Stimulated activated CD8-positive, alpha-beta memory T cell treated with anti-CD3 and anti-CD28 coated beads, Interleukin-7, amount 100 ng/mL, for 4 hours (primary cell): ENCODE measurements at regions not wholly inside any gene's neighbourhood (a gene's known extent, or its start where the extent isn't known, plus 50 kb on each side); places are given as distances from the start of the nearest gene placed in this dataset.
A peak's percentile ranks its signal among the peaks of the same experiment; 100 is the strongest.
"Not testable (repeated sequence)": the region's sequence is repeated elsewhere in the genome, so short reads cannot be mapped to it uniquely, and the experiment has no call there.

Experiments
- DNase-seq, 2 donors: peaks; one replicate each; pipeline ENCODE4 v3.0.0-alpha.2; 2020; ENCODE audit warnings: low read depth in 2 of 2

DNA sequence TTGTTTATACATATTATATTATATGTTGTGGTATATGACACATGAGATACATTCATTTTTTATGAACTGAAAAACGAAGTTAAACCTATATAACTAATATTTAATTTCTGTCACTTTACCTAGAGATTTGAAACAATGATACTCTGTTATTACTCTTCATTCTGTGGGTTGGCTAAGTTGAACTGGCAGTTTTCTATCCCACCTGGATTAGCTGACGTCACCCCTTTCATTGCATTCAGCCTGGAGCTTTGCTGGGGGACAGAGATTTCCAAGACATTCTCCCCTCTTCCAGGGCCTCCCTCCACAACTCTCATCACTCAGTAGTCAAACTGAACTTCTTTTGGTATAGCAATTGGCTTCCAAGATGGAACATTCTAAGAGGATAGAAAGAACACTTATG lies 309.2 kb upstream of the SATB1 start:
- no peak for DNase-seq

DNA sequence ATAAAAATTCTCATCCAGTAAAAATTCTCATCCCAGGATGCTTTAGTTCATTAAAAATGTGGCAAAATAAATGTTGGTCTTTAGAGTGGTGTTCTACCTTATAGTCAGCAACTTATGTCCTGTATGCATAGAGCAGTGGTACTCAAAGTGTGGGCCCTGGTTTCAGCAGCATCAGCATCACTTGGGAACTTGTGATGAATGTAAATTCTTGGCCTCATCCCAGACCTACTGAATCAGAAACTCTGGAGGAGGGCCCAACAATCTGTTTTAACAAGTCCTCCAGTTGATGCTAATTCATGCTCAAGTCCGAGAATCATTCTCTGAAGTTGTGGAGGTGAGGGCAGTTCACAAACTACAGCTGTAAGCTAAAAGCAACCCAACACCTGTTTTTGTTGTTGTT lies 307.3 kb upstream of the SATB1 start:
- no peak for DNase-seq

- DNase-seq: no peak
Measured at GRCh38 chr3:18730491-18730890, 305.4 kb upstream of the SATB1 start.

GRCh38 chr3:18729671-18730070 lies 304.5 kb upstream of the SATB1 start:
- no peak for DNase-seq

- DNase-seq: peak in 1 of 2 donors; percentile 24
Measured at GRCh38 chr3:18725668-18726407, 300.7 kb upstream of the SATB1 start.

- DNase-seq: no peak
Measured at GRCh38 chr3:18724456-18724855, 299.3 kb upstream of the SATB1 start.

DNA sequence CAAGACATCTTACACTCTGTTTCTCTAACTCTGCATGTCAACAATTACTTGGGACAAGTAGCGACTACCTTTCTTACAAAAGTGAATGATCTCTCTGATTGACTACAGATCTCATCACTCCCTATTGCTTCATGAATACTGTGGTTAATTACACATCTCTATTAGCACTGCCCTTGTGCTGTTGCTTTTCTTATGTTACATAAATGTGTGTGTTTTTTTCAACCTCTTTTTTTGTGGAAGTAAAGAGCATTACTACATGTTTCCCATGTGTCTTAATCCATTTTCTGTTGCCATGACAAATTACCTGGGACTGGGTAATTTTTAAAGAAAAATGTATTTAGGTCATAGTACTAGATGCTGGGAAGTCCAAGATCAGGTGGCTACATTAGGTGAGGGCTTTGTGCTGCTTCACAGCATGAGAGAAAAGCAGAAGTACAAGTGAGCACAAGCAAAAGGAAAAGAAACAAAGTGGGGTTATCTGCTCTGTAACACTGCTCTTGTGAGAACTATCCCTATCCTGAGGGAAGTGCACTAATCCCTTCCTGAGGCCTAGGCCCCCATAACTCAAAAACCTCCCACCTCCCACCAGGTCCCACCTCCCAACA lies 298.2 kb upstream of the SATB1 start:
- DNase-seq: no peak

DNA sequence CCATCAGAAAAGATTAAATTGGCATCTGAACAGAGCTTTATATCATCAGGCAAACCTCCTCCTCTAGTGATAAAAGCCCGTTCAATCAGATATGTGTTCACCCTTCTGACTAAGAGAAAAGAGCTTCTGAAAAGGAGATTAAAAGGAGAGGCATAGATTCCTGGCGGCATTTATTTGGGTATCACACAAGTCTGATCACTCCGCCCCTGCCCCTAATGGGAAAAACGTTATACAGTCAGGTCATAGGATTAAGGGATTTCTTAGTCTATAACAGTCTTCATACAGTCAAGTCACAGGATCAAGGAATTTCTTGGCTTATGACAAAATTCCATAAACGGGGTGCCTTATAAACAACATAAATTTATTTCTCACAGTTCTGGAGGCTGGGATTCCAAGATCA lies 295.4 kb upstream of the SATB1 start:
- DNase-seq: no peak

- DNase-seq: no peak
Measured at GRCh38 chr3:18717598-18717997, 292.5 kb upstream of the SATB1 start.

GRCh38 chr3:18716821-18717220 lies 291.7 kb upstream of the SATB1 start:
- no peak for DNase-seq

DNA sequence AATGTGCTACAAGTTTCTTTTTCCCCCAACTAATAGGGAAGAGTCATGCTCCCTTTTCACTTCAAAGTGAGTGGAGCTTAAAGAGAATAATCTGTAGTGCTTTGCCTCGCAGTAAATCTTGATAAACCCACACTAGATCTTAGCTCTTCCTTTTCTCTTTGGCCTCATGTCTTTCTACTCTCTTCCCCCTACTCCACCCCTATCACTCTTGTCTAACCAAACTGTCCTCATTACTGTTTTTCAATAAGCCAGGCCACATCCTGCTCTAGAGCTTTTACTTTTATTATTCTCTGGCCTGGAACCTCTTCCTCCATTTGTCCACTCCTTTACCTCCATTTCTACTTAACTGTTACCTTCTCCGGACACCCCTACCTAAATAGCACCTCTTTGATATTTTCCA lies 291.0 kb upstream of the SATB1 start:
- DNase-seq: no peak

GRCh38 chr3:18715208-18715607 lies 290.1 kb upstream of the SATB1 start:
- no peak for DNase-seq

GRCh38 chr3:18713577-18713951 lies 288.4 kb upstream of the SATB1 start:
- no peak for DNase-seq

DNA sequence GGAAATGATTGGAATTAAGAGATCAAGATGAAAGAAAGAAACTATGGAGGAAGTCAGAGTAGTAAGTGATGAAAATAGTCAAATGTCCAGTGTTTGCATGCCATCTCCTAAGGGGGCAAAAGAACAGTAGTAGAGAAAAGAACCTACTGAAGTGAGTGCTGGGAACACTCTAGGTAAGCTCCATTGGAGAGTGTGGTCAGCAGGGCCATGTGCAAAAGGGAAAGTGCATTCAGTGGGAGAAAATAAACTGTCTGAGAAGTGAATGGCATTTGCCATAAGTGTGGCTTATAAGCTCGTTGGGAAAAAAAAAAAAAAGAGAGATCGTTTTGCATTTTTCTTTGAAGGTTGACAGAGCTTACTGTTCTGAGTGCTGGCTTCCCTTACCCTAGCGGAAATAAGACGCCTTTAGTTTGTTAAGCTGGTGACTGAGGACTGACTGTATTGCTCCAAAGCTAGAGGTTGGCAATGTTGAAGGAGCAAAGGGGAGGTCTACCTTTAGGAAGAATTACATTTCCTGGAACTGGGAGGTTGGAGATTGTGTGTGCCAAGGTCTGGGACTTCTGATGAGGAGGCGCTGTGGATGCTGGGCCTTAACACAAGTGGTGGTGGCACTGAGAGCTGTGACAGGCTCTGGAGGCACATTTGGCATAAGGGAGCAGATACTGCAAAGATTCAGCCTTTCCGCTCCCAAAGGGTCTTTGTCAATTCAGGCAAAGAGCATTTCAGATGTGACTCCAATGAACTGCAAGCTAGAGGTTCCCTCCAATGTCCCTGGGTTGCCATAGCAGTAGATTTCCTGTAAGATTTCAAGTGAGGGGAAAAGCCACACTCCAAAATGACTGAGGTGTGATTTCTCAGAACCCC lies 287.8 kb upstream of the SATB1 start:
- DNase-seq: no peak

DNA sequence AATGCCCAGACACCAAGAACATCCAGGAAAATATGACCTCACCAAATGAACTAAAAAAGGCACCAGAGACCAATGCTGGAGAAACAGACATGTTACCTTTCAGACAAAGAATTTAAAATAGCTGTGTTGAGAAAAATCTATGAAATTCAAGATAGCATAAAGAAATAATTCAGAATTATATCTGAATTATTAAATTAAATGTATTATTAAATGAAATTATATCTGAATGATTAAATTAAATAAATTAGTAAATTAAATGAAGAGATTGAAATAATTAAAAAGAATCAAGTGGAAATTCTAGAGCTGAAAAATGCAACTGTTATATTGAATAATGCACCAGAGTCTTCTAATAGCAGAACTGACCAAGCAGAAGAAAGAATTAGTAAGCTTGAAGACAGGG lies 279.2 kb upstream of the SATB1 start:
- DNase-seq: no peak

- no peak for DNase-seq
Measured at GRCh38 chr3:18703798-18704197, 278.7 kb upstream of the SATB1 start.

DNA sequence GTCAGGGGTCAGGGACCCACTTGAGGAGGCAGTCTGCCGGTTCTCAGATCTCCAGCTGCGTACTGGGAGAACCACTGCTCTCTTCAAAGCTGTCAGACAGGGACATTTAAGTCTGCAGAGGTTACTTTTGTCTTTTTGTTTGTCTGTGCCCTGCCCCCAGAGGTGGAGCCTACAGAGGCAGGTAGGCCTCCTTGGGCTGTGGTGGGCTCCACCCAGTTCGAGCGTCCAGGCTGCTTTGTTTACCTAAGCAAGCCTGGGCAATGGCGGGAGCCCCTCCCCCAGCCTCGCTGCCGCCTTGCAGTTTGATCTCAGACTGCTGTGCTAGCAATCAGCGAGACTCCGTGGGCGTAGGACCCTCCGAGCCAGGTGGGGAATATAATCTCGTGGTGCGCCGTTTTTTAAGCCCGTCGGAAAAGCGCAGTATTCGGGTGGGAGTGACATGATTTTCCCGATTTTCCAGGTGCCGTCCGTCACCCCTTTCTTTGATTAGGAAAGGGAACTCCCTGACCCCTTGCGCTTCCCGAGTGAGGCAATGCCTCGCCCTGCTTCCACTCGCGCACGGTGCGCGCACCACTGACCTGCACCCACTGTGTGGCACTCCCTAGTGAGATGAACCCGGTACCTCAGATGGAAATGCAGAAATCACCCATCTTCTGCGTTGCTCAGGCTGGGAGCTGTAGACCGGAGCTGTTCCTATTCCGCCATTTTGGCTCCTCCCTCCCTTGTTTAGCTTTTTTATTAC lies 268.6 kb upstream of the SATB1 start:
- DNase-seq: not testable (repeated sequence)

DNA sequence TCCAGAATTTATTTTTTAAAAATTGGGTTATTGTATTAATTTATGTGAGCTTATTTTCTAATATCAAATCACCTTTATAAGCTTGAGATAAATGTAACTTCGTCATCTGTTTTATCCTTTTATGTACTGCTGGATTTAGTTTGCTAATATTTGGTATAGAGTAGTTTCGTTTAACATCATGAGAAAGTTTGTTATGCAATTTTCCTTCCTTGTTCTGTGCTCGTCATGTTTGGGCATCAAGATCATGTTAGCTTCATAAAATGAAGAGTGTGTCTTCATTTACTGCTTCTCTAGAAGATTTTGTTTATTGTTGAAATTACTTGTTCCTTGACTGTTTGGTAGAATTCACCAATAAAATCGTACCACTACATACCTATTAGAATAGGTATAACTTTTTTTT lies 262.1 kb upstream of the SATB1 start:
- no peak for DNase-seq

GRCh38 chr3:18683900-18684299 lies 258.8 kb upstream of the SATB1 start:
- no peak for DNase-seq

DNA sequence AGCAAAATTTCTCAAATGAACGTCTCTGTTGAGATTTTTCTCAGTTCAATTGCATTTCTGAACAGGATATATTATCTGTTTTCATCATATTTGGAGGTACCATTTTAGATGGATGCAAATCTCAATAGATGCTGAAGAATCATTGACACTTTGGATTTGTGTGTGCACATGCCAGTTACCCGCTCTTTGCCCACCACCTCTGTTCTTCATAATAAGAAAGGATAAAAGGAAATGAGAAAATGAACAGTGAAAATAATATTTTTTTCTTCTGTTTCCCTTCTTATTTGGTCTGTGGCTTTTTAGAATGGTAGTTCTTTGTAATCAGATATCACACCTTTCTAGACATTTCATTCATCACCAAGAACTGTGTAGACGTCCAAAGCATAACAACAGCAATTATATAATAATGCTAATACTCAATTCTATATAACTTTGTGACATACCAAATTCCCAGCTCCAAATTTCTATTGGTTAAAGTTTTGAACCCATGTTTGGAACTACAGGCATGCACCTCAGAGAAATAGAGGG lies 256.7 kb upstream of the SATB1 start:
- no peak for DNase-seq

- no peak for DNase-seq
Measured at GRCh38 chr3:18680758-18681157, 255.6 kb upstream of the SATB1 start.

GRCh38 chr3:18679238-18679637 lies 254.1 kb upstream of the SATB1 start:
- DNase-seq: peak in 1 of 2 donors; percentile 6
